Omental fat pad (tissue), 3 donors: ENCODE measurements at regions not wholly inside any gene's neighbourhood (a gene's known extent, or its start where the extent isn't known, plus 50 kb on each side); places are given as distances from the start of the nearest gene placed in this dataset.

Experiments
- ATAC-seq: fragments of 150-250 bp; one replicate; pipeline ENCODE4 v1.9.1; 2016; ENCODE audit warnings: mild to moderate bottlenecking, moderate library complexity; ENCODE audit not compliant: low FRiP score
- DNase-seq: peaks from one replicate; pipeline ENCODE4 v3.0.0-alpha.2; 2019; ENCODE audit warnings: low spot score
- TF ChIP-seq, protein P1 (sequence below), 3 donors: fragments of 450-650 bp; IDR thresholded peaks; one replicate each; pipeline ENCODE4 v1.5.1; 2016 to 2017; ENCODE audit warnings: antibody characterized with exemption in 3 of 3, mild to moderate bottlenecking in 3 of 3, moderate library complexity in 2 of 3

- DNase-seq: no peak
- no peak for ATAC-seq
- TF ChIP-seq, protein P1, sequence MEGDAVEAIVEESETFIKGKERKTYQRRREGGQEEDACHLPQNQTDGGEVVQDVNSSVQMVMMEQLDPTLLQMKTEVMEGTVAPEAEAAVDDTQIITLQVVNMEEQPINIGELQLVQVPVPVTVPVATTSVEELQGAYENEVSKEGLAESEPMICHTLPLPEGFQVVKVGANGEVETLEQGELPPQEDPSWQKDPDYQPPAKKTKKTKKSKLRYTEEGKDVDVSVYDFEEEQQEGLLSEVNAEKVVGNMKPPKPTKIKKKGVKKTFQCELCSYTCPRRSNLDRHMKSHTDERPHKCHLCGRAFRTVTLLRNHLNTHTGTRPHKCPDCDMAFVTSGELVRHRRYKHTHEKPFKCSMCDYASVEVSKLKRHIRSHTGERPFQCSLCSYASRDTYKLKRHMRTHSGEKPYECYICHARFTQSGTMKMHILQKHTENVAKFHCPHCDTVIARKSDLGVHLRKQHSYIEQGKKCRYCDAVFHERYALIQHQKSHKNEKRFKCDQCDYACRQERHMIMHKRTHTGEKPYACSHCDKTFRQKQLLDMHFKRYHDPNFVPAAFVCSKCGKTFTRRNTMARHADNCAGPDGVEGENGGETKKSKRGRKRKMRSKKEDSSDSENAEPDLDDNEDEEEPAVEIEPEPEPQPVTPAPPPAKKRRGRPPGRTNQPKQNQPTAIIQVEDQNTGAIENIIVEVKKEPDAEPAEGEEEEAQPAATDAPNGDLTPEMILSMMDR (IDR thresholded peaks at IDR 0.05): no peak
Measured at GRCh38 chr11:115630214-115630613, 126.0 kb upstream of the CADM1 start.

- no peak for DNase-seq
- ATAC-seq: no peak
- TF ChIP-seq, protein P1 (IDR thresholded peaks at IDR 0.05): no peak
Measured at GRCh38 chr11:115629456-115630015, 125.3 kb upstream of the CADM1 start.

DNA sequence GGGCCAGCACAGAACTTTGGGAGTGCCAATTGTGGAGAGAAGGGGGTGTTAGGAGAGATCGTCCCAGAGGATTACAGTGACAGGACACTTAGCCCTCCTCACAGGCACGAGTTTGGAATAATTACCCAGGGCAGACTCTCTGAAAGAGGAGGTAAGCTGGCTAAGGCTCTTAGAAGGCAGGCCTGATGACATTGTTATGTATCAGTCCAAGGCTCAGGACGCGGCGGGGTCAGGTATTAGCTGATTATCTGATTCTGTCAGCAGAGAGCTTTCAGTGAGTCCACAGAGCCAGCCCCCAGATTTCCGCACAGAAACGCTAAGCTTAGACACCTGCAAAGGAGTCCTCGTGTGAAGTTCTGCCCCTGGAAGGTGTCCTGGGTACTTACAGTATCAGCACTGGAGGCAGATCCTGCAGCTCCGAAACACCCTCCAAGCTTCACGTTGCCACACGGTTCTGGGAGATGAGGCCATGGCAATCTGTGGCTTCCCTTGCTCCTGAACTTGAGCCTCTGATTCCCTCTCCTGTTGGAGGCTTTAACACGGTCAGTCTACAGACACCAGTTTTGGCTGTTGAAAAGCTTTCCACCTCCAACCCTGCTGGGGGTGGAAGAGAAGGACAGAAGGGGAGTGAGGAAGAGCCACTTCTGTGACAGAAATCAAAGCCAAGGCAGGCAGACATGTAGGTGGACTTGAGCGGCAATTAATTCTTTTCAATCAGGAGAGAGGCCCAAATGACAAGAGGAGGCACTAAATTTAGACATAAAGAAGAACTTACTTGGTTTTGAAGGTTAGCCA lies 123.6 kb upstream of the CADM1 start:
- TF ChIP-seq, protein P1 (IDR thresholded peaks at IDR 0.05): no peak
- no peak for DNase-seq
- ATAC-seq: no peak

- TF ChIP-seq, protein P1 (IDR thresholded peaks at IDR 0.05): no peak
- ATAC-seq (no peak), DNase-seq (no peak)
Measured at GRCh38 chr11:115627071-115627470, 122.9 kb upstream of the CADM1 start.

DNA sequence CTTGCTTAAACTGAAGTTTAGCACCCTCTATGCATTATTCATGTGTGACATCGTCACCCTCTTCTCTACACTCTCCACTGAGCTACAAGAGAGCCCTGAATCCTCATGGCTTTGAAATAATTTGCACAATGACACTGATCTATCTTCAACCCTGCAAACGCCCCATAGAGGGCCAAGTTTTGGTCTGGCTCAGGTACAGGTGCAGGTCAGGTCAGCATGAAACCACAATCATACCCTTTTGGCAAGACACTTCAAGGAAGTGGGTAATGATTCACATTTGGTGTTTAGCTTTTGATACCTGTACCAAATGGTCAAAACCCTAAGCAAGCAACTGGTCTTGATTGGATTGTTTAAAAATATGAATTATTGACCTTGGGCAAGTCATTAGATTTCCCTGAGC lies 122.2 kb upstream of the CADM1 start:
- TF ChIP-seq, protein P1 (IDR thresholded peaks at IDR 0.05): no peak
- no peak for DNase-seq
- ATAC-seq: no peak

DNA sequence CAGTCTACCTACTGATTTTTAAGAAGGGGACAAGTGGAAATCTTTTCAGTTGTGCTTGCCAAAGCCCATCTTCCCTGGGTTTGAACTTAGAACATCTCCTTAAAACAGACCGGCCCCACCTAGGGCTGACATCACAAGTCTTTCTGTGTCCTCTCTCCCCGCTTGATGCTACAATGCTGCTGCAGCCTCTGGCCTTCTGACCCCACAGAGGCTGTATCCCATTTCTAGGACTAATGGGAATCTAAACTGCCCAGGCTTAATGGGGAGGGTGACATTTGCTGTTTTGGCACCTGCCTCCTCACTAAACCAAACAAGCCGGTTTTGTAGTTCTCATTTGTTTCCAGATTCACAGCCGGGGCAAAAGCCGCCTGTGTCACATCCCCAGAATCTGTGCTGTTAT lies 121.3 kb upstream of the CADM1 start:
- ATAC-seq (no peak), DNase-seq (no peak)
- TF ChIP-seq, protein P1 (IDR thresholded peaks at IDR 0.05): no peak

DNA sequence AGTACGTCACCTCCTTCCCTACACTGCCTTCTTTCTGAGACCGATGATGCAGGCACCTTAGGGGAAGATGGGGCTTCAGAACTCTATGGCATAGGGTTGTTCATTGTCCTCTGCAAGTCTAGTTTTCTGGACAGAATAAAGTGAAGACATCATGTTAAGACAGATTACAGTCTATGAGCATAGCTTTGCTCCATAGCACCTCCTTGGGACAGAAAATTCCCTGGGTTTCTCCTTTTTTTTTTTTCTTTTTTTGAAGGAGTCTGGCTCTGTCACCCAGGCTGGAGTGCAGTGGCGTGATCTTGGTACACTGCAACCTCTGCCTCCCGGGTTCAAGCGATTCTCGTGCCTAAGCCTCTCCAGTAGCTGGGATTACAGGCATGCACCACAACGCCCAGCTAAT lies 119.8 kb upstream of the CADM1 start:
- TF ChIP-seq, protein P1 (IDR thresholded peaks at IDR 0.05): no peak
- DNase-seq: no peak
- no peak for ATAC-seq
